ENCODE measurements at regions not wholly inside any gene's neighbourhood (a gene's known extent, or its start where the extent isn't known, plus 50 kb on each side); places are given as distances from the start of the nearest gene placed in this dataset.

DNA sequence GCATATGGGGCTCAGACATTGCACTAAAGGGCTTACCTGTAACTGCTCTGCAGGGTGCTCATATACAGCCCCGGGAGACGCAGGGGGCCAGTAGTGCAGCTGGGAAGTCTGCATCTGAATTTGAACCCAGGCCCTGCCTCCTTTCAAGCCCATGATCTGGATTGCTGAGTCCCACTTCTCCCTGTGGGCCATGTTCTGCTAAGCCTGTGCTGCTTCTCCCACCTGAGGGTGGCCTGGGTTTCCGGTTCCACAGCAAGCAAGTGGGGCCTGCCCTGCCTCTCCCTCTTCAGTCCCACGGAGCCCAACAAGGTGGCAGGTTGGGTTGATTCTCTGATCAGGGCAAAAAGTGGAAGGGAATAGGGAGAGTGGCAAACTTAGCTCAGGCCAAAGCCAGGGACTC lies 56.6 kb upstream of the GDF10 start:
- TF ChIP-seq CTCF (IDR thresholded peaks at IDR 0.05), result no peak
- TF ChIP-seq POLR2AphosphoS5 (IDR thresholded peaks at IDR 0.05), result no peak
- no peak for TF ChIP-seq POLR2A (IDR thresholded peaks at IDR 0.05; ENCODE audit: low read depth)
- TF ChIP-seq EP300 (IDR thresholded peaks at IDR 0.05), result no peak

Measured in esophagus muscularis mucosa (tissue), 4 donors.